ENCODE measurements at regions not wholly inside any gene's neighbourhood (a gene's known extent, or its start where the extent isn't known, plus 50 kb on each side); places are given as distances from the start of the nearest gene placed in this dataset.

- TF ChIP-seq POU6F1 (CRISPR knock-in tag; IDR thresholded peaks at IDR 0.05; ENCODE audit: borderline replicate concordance, low read depth), result no peak
- TF ChIP-seq RARB (CRISPR knock-in tag; IDR thresholded peaks at IDR 0.05), result no peak
- TF ChIP-seq GLIS3 (CRISPR knock-in tag; IDR thresholded peaks at IDR 0.05), result no peak
- TF ChIP-seq CSDC2 (CRISPR knock-in tag; IDR thresholded peaks at IDR 0.05), result no peak
- TF ChIP-seq ESRRG (CRISPR knock-in tag; IDR thresholded peaks at IDR 0.05), result no peak
- no peak for TF ChIP-seq PATZ1 (CRISPR knock-in tag; IDR thresholded peaks at IDR 0.05; ENCODE audit: borderline replicate concordance)
- no peak for TF ChIP-seq ZNF565 (CRISPR knock-in tag; conservative IDR thresholded peaks at IDR 0.05; ENCODE audit: low read depth)
- TF ChIP-seq ZFP3 (CRISPR knock-in tag; IDR thresholded peaks at IDR 0.05), result no peak
- no peak for TF ChIP-seq TSHZ2 (CRISPR knock-in tag; IDR thresholded peaks at IDR 0.05)
- TF ChIP-seq OSR1 (CRISPR knock-in tag; IDR thresholded peaks at IDR 0.05), result no peak
- no peak for TF ChIP-seq ISL1 (CRISPR knock-in tag; IDR thresholded peaks at IDR 0.05)
- TF ChIP-seq ZC3H10 (CRISPR knock-in tag; IDR thresholded peaks at IDR 0.05), result no peak
- no peak for ATAC-seq
These were observed 498.3 kb upstream of the TENM4 start for GRCh38 chr11:79939111-79939510.

- TF ChIP-seq ZNF70 (CRISPR knock-in tag; IDR thresholded peaks at IDR 0.05), result no peak
- TF ChIP-seq ZNF565 (CRISPR knock-in tag; conservative IDR thresholded peaks at IDR 0.05; ENCODE audit: low read depth), result no peak
- no peak for TF ChIP-seq PPARA (CRISPR knock-in tag; IDR thresholded peaks at IDR 0.05; ENCODE audit: borderline replicate concordance)
- no peak for TF ChIP-seq ZC3H10 (CRISPR knock-in tag; IDR thresholded peaks at IDR 0.05)
- no peak for TF ChIP-seq ARNTL (CRISPR knock-in tag; IDR thresholded peaks at IDR 0.05; ENCODE audit: borderline replicate concordance, low read depth)
- no peak for ATAC-seq
These were observed 497.0 kb upstream of the TENM4 start for GRCh38 chr11:79937676-79938334.

- TF ChIP-seq CSRNP3 (CRISPR knock-in tag; IDR thresholded peaks at IDR 0.05), result no peak
- TF ChIP-seq ZFP3 (CRISPR knock-in tag; IDR thresholded peaks at IDR 0.05), result no peak
- no peak for TF ChIP-seq TOX (CRISPR knock-in tag; IDR thresholded peaks at IDR 0.05; ENCODE audit: borderline replicate concordance)
- TF ChIP-seq RARB (CRISPR knock-in tag; IDR thresholded peaks at IDR 0.05), result no peak
- TF ChIP-seq BACH2 (CRISPR knock-in tag; IDR thresholded peaks at IDR 0.05; ENCODE audit: borderline replicate concordance), result no peak
- no peak for TF ChIP-seq CREB5 (CRISPR knock-in tag; IDR thresholded peaks at IDR 0.05; ENCODE audit: low read depth)
- no peak for TF ChIP-seq TCF4 (CRISPR knock-in tag; IDR thresholded peaks at IDR 0.05; ENCODE audit: borderline replicate concordance)
- TF ChIP-seq ZNF8 (CRISPR knock-in tag; IDR thresholded peaks at IDR 0.05), result no peak
- no peak for TF ChIP-seq GLIS3 (CRISPR knock-in tag; IDR thresholded peaks at IDR 0.05)
- TF ChIP-seq ZNF70 (CRISPR knock-in tag; IDR thresholded peaks at IDR 0.05), result no peak
- no peak for TF ChIP-seq ESRRG (CRISPR knock-in tag; IDR thresholded peaks at IDR 0.05)
- no peak for TF ChIP-seq PATZ1 (CRISPR knock-in tag; IDR thresholded peaks at IDR 0.05; ENCODE audit: borderline replicate concordance)
- ATAC-seq, result no peak
These were observed 491.8 kb upstream of the TENM4 start for GRCh38 chr11:79932612-79933011.

All from SK-N-SH treated with all-trans-retinoic acid at 6 μM for 48 hours (cell line).